NOMO-1 treated with dmso at 0.1 percent for 144 hours (cell line): ENCODE measurements at regions not wholly inside any gene's neighbourhood (a gene's known extent, or its start where the extent isn't known, plus 50 kb on each side); places are given as distances from the start of the nearest gene placed in this dataset.

Source experiments
- DNase-seq: peaks from one replicate; lab custom pipeline; 2025; ENCODE audit not compliant: unreplicated experiment; lab: John Stamatoyannopoulos, UW

DNA sequence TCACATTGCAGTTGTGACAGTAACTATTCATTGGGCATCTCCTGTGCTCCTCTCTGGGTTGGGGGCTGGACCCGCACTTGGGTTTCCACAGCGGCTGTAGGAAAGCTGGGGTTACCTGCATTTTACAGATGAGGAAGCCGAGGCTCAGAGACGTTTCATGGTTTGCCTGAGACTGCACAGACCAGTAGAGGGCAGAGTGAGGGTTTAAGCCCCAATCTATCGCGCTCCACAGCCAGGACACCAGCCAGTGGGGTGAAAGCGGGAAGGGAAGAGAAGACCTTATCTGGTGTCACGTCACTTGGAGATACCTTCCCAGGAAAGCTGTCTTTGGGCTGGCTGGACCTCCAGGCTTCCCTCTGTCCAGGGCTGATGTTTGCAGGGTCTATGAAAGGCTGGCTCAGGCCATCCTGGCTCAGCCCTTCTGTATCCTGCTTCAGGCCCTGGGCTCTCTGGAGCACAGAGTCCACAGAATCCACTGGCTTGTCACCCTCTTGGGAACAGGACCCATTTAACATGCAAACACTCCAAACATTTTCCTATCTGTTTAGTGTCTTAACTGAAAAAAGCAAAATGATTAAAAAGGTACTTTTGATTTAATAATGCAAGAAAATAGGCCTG is 167.7 kb downstream of the EMX2 start:
- no peak for DNase-seq

DNA sequence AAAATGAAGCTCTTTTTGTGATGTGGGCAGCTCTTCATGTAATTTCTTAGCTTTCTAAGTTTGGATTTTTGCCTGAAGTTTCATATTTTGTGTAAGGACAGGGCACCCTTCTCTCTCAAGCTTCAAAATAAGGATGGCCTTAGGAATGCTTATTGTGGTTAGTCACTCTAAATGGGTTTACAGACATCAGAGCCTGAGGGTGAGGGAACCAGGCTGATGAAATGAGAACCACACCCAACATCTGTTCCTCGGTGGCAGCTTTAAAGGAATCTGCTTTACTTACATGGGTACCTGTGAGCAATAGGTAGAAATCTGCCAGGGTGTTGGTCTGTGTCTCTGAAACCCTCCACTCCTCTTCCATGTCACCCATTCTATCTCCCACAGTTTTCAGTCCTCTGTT is 174.3 kb downstream of the EMX2 start:
- DNase-seq: no peak

GRCh38 chr10:117718986-117719920 is 176.7 kb downstream of the EMX2 start:
- no peak for DNase-seq

- DNase-seq: no peak
Observed at GRCh38 chr10:117720931-117721835, 178.6 kb downstream of the EMX2 start.

GRCh38 chr10:117721873-117722272 is 179.3 kb downstream of the EMX2 start:
- no peak for DNase-seq

GRCh38 chr10:117723343-117723742 is 180.8 kb downstream of the EMX2 start:
- no peak for DNase-seq

GRCh38 chr10:117725993-117726392 is 183.4 kb downstream of the EMX2 start:
- no peak for DNase-seq

- DNase-seq: no peak
Observed at GRCh38 chr10:117726596-117727295, 184.2 kb downstream of the EMX2 start.

GRCh38 chr10:117727421-117727820 is 184.9 kb downstream of the EMX2 start:
- DNase-seq: no peak

GRCh38 chr10:117728087-117728486 is 185.5 kb downstream of the EMX2 start:
- DNase-seq: no peak

- DNase-seq: no peak
Observed at GRCh38 chr10:117729156-117729555, 186.6 kb downstream of the EMX2 start.

- DNase-seq: no peak
Observed at GRCh38 chr10:117731121-117731791, 188.7 kb downstream of the EMX2 start.

DNA sequence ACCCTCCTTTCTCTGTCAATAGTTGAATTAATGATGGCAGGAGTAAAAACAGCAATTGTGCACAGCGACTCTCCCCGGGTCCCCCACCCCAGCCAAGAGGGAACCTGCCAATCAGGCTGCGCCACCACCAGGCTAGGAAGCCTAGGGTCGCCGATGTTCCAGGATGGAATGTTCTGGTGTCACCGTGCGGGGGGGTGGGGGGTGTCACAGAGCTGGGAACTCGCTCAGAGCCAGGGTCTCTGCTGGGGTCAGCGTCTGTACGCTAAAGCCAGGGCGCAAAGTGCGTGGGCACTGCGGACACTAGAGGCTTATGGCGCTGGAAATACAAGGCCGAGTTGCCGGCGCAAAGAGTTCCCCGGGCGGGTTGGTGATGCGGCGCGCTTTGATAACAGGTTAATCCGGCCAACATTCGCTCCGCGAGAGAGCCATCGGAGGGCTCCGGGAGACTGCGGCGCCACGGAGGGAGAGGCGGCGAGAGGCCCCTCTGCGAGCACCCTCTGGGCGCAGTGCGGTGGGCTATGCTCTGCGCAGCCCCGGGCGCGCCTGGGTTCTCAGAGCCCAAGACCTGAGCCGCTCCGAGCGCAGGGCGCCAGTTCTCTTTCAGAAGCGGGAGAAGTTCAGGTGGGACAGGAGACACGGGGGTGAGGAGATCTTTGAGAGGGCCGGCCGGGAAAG is 192.3 kb downstream of the EMX2 start:
- no peak for DNase-seq

- DNase-seq: no peak
Observed at GRCh38 chr10:117736655-117737054, 194.1 kb downstream of the EMX2 start.

DNA sequence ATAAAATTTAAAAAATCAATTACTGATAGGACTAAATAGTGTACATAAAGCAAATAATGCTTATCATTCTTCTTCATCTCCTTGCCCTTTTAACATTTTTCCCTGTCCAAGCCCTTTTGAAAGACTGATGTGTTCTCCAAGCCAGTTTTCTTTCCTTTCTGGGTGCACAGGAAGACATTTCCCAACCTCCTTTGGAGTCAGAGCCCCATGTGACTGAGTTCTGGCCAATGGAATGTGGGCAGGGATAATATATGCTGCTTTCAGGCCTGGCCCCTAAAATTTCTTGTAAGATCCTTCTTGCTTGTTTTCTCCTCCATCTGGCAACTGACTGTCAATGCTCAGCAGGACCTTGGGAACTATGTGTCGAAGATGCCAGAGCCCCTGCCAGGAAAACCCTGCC is 197.5 kb downstream of the EMX2 start:
- no peak for DNase-seq

GRCh38 chr10:117740691-117741222 is 198.2 kb downstream of the EMX2 start:
- no peak for DNase-seq

DNA sequence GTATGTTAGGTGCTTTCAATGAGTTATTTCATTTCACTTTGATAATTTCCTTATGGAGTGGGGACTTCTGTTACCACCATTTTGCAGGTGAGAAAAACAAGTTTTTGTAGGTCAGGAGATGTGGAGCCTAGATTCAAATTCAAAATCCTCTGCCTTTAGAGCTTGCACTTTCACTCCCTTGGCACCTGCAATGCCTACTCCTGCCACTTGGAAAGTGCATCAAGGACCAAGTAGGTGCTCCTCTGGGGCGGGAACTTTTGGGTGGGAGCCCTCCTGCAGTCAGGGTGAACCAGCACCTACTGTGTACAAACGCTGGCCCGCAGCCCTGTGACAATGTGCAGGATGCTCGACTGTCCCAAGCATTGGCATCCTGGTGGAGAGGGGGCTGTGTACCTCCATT is 199.0 kb downstream of the EMX2 start:
- DNase-seq: no peak

- DNase-seq: no peak
Observed at GRCh38 chr10:117743509-117743908, 201.0 kb downstream of the EMX2 start.

GRCh38 chr10:117745301-117745700 is 202.8 kb downstream of the EMX2 start:
- DNase-seq: no peak
